GM23248 (cell line): ENCODE measurements at regions not wholly inside any gene's neighbourhood (a gene's known extent, or its start where the extent isn't known, plus 50 kb on each side); places are given as distances from the start of the nearest gene placed in this dataset.

Source experiments
- DNase-seq: peaks from one replicate; pipeline ENCODE4 v3.0.0-alpha.2; 2015
- H2AFZ ChIP-seq: fragments of 200-600 bp; sonication (generic); 2 replicates; pipeline ENCODE4 v1.6.1; 2016; ENCODE audit warnings: antibody characterized with exemption
- H3F3A ChIP-seq: fragments of 200-600 bp; sonication (generic); 2 replicates; pipeline ENCODE4 v1.6.1; 2016; ENCODE audit warnings: mild to moderate bottlenecking, antibody characterized with exemption, mixed run types; ENCODE audit not compliant: insufficient read depth
- H3K27ac ChIP-seq: fragments of 200-600 bp; sonication (generic); 2 replicates; pipeline ENCODE4 v1.5.1; 2016; ENCODE audit warnings: mild to moderate bottlenecking
- H3K27me3 ChIP-seq: fragments of 200-600 bp; sonication (generic); replicated peaks from 2 replicates; pipeline ENCODE4 v1.6.1; 2016; ENCODE audit warnings: mild to moderate bottlenecking; ENCODE audit not compliant: insufficient read depth
- H3K36me3 ChIP-seq: fragments of 200-600 bp; sonication (generic); 2 replicates; pipeline ENCODE4 v1.6.1; 2016; ENCODE audit warnings: low read depth, mild to moderate bottlenecking
- H3K4me1 ChIP-seq: fragments of 200-600 bp; sonication (generic); 2 replicates; pipeline ENCODE4 v1.6.1; 2016; ENCODE audit warnings: mild to moderate bottlenecking; ENCODE audit not compliant: insufficient read depth
- H3K4me2 ChIP-seq: fragments of 200-600 bp; sonication (generic); one replicate; pipeline ENCODE4 v1.6.1; 2016; ENCODE audit warnings: mild to moderate bottlenecking; ENCODE audit not compliant: unreplicated experiment
- H3K4me3 ChIP-seq: fragments of 200-600 bp; sonication (generic); 2 replicates; pipeline ENCODE4 v1.5.1; 2016; ENCODE audit warnings: mild to moderate bottlenecking
- H3K79me2 ChIP-seq: fragments of 200-600 bp; sonication (generic); 2 replicates; pipeline ENCODE4 v1.6.1; 2016; ENCODE audit warnings: mild to moderate bottlenecking; ENCODE audit not compliant: insufficient read depth
- H3K9ac ChIP-seq: fragments of 200-600 bp; sonication (generic); 2 replicates; pipeline ENCODE4 v1.6.1; 2016; ENCODE audit warnings: mild to moderate bottlenecking
- H3K9me2 ChIP-seq: fragments of 200-600 bp; sonication (generic); 2 replicates; pipeline ENCODE4 v1.6.1; 2016; ENCODE audit warnings: mixed run types, mild to moderate bottlenecking, moderate library complexity; ENCODE audit not compliant: insufficient read depth
- H3K9me3 ChIP-seq: fragments of 200-600 bp; sonication (generic); one replicate; pipeline ENCODE4 v1.6.1; 2017; ENCODE audit warnings: low read depth
- H4K20me1 ChIP-seq: fragments of 200-600 bp; sonication (generic); 2 replicates; pipeline ENCODE4 v1.6.0; 2016; ENCODE audit not compliant: insufficient read depth
- EZH2 ChIP-seq: fragments of 200-600 bp; sonication (generic); IDR thresholded peaks from 2 replicates; pipeline ENCODE4 v1.6.1; 2018; ENCODE audit warnings: antibody characterized with exemption, mild to moderate bottlenecking; ENCODE audit not compliant: insufficient read depth, poor library complexity, severe bottlenecking
- EZH2phosphoT487 ChIP-seq: fragments of 200-600 bp; sonication (generic); IDR thresholded peaks from 2 replicates; pipeline ENCODE4 v1.6.1; 2018; ENCODE audit warnings: antibody characterized with exemption, moderate library complexity, mild to moderate bottlenecking, low read depth; ENCODE audit not compliant: insufficient read depth
- WGBS, 2 experiments: methylation state at CpG; one replicate each; pipeline ENCODE4 v1.1.6; 2015 to 2017; ENCODE audit warnings: low lambda C conversion rate in 2 of 2, low coverage in 1 of 2; ENCODE audit errors: missing lambda C conversion rate in 2 of 2; 5-methylcytosine and 5-hydroxymethylcytosine counted together
- in situ Hi-C: fragments of 300-500 bp; cut with MboI; formaldehyde crosslinking; loops from 2 replicates; pipeline ENCODE4 v1.15.0; 2020

GRCh38 chr9:30900706-30901105, 1483.7 kb upstream of the ACO1 start:
- WGBS, 2 experiments: 2 to 3% methylated on average over 1 of the region's 1 CpG
- in situ Hi-C loops: no loop called here
- H3K4me2 ChIP-seq: no peak overlapping the region

GRCh38 chr9:30913331-30913730, 1471.1 kb upstream of the ACO1 start:
- Histone ChIP-seq H3K9ac (no peak overlapping the region), H3K4me2 (no peak overlapping the region), H3K79me2 (no peaks in the 10 kb centered on the region), H3K36me3 (no peaks in the 10 kb centered on the region), H3K4me1 (no peaks in the 10 kb centered on the region), H3K27me3 (no peaks in the 10 kb centered on the region), H3K9me2 (no peaks in the 10 kb centered on the region), H4K20me1 (no peaks in the 10 kb centered on the region), H3K27ac (no peak overlapping the region), H3F3A (no peaks in the 10 kb centered on the region), H3K4me3 (no peak overlapping the region), H3K9me3 (no peaks in the 10 kb centered on the region), H2AFZ (no peak overlapping the region)
- in situ Hi-C loops: no loop called here
- WGBS, 2 experiments: 69 to 77% methylated on average over 3 of the region's 3 CpGs
- no peak for DNase-seq
- TF ChIP-seq EZH2 (no peak), EZH2phosphoT487 (no peak)

More at GRCh38 chr9:30900706-30901105, 1483.7 kb upstream of the ACO1 start:
- H3K4me1 ChIP-seq: no peaks in the 10 kb centered on the region
- no peak overlapping the region for H3K9ac ChIP-seq
- no peak for TF ChIP-seq EZH2phosphoT487
- TF ChIP-seq EZH2: no peak
- H3K79me2 ChIP-seq: no peaks in the 10 kb centered on the region
- no peak overlapping the region for H2AFZ ChIP-seq
- no peaks in the 10 kb centered on the region for H3K27me3 ChIP-seq
- no peaks in the 10 kb centered on the region for H4K20me1 ChIP-seq
- no peaks in the 10 kb centered on the region for H3K9me3 ChIP-seq
- no peak overlapping the region for H3K27ac ChIP-seq
- H3K36me3 ChIP-seq: no peaks in the 10 kb centered on the region
- no peak overlapping the region for H3K4me3 ChIP-seq
- H3F3A ChIP-seq: no peaks in the 10 kb centered on the region
- no peak for DNase-seq
- no peaks in the 10 kb centered on the region for H3K9me2 ChIP-seq

- no peak overlapping the region for H3K27ac ChIP-seq
- H3K9me3 ChIP-seq: no peaks in the 10 kb centered on the region
- no peak overlapping the region for H2AFZ ChIP-seq
- no peaks in the 10 kb centered on the region for H4K20me1 ChIP-seq
- no peak overlapping the region for H3K4me3 ChIP-seq
- no peaks in the 10 kb centered on the region for H3K9me2 ChIP-seq
- no peaks in the 10 kb centered on the region for H3K27me3 ChIP-seq
- no peaks in the 10 kb centered on the region for H3K4me1 ChIP-seq
- no peaks in the 10 kb centered on the region for H3K36me3 ChIP-seq
- no peaks in the 10 kb centered on the region for H3F3A ChIP-seq
- no peak overlapping the region for H3K4me2 ChIP-seq
- in situ Hi-C loops: no loop called here
- no peak overlapping the region for H3K9ac ChIP-seq
- WGBS, 2 experiments: 31 to 40% methylated on average over 4 of the region's 4 CpGs
- TF ChIP-seq EZH2phosphoT487 (no peak), EZH2 (no peak)
- no peaks in the 10 kb centered on the region for H3K79me2 ChIP-seq
- no peak for DNase-seq
Observed at GRCh38 chr9:30915451-30915850, 1469.0 kb upstream of the ACO1 start.

GRCh38 chr9:30925126-30925525, 1459.3 kb upstream of the ACO1 start:
- H3K9me2 ChIP-seq: no peaks in the 10 kb centered on the region
- no peaks in the 10 kb centered on the region for H3K79me2 ChIP-seq
- DNase-seq: no peak
- H3K36me3 ChIP-seq: no peaks in the 10 kb centered on the region
- no peaks in the 10 kb centered on the region for H4K20me1 ChIP-seq
- in situ Hi-C loops: no loop called here
- H3K27me3 ChIP-seq: no peaks in the 10 kb centered on the region
- H3K4me2 ChIP-seq: no peak overlapping the region
- no peaks in the 10 kb centered on the region for H3K4me1 ChIP-seq
- H3K4me3 ChIP-seq: no peak overlapping the region
- no peak overlapping the region for H3K9ac ChIP-seq
- TF ChIP-seq EZH2 (no peak), EZH2phosphoT487 (no peak)
- H3K27ac ChIP-seq: no peak overlapping the region
- H3F3A ChIP-seq: no peaks in the 10 kb centered on the region
- H2AFZ ChIP-seq: no peak overlapping the region
- H3K9me3 ChIP-seq: no peaks in the 10 kb centered on the region
- WGBS, 2 experiments: 24 to 30% methylated on average over 5 of the region's 5 CpGs

- TF ChIP-seq EZH2phosphoT487 (no peak), EZH2 (no peak)
- no peak for DNase-seq
- Histone ChIP-seq H4K20me1 (no peaks in the 10 kb centered on the region), H3K9me2 (no peaks in the 10 kb centered on the region), H3K36me3 (no peaks in the 10 kb centered on the region), H2AFZ (no peak overlapping the region), H3F3A (no peaks in the 10 kb centered on the region), H3K27me3 (no peaks in the 10 kb centered on the region), H3K79me2 (no peaks in the 10 kb centered on the region), H3K9ac (no peak overlapping the region), H3K4me3 (no peak overlapping the region), H3K4me1 (no peaks in the 10 kb centered on the region), H3K9me3 (no peaks in the 10 kb centered on the region), H3K4me2 (no peak overlapping the region), H3K27ac (no peak overlapping the region)
- 43 to 63% methylated on average over 2 of the region's 2 CpGs for WGBS, 2 experiments
- in situ Hi-C loops: no loop called here
Observed at GRCh38 chr9:30925635-30926034, 1458.8 kb upstream of the ACO1 start.
